ENCODE measurements at regions not wholly inside any gene's neighbourhood (a gene's known extent, or its start where the extent isn't known, plus 50 kb on each side); places are given as distances from the start of the nearest gene placed in this dataset.

DNA sequence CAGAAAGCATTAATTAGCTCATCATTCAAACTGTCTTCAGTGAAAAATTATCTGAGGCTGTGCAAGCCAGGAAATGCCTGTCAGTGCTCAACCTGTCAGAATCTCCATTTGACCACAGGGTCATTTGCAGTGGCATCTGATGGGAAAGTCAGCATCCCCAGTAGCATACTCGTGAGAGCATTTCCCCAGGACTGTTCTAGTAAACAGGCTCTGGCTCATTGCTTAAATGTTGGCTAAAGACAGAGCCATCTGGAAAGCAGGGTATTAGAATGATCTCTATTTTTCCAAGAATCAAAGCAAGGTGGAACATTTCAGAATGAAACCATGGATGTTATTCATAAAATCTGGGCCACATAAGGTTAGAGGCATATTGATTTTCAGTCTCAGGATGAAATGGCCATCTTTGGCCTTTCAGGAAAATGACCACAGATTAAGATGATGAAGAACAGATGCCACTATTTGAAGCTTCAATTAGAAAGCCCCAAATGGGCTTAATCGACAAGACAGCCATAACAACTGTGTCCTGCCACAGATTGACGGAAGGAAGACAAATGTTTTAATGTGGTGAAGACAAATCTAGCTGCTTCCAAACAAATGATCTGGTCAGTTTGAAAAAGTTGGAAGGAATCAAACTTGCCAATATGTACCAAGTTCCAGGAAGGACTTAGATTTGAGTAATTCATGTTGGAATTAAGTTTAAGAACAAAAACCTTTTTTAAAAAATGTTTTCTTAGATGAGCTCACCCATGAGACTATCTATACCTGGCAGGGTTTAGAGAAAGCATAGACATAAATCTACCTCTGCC, 94.0 kb upstream of the FAR2 start:
- no peak for DNase-seq

DNA sequence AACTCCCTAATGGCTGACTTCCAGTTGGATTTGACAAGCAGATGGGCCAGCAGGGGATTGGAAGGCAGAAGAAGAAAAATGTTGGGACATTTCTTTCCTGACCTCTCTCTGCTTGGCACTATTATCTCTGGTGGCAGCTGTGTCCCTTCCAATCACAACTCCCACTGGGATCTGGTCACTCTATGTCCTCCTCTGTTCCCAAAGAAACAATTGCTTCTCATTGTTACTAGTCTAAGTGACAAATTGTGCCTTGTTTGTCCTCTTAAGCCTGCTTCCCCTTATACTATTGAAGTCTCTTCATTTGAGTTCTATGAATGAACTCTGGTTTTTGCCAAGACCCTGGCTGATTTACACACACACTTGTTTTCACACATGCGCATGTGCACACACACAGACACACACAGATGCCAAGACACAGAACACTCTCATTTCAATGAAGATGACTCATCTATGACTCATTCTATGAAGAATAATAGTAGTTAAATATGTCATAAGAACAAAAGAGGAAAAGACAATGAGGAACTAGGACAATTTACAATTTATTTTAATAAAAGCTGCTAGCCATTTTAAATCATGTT, 83.0 kb upstream of the FAR2 start:
- no peak for DNase-seq

- DNase-seq, result no peak
Measured at GRCh38 chr12:29067430-29067829, 81.6 kb upstream of the FAR2 start.

GRCh38 chr12:29070309-29070708, 78.8 kb upstream of the FAR2 start:
- no peak for DNase-seq

DNA sequence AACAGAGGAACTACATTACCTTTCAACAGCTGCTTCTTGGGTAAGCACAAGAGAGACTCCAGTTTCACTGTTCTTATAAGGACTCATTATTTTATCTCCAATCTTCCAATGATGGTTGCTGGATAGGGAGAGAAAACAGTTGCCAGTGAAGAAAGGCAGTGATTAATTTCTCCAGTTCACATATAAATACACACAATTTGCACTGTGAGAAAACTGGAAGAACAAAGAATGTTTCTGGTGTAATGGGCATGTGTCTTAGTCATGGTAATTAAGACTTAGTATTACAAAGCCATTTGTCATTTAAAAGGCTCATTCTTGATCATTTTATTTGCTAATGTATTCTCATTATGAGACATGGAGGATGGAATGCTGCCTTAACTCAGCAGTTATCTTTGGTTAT, 78.0 kb upstream of the FAR2 start:
- no peak for DNase-seq

- DNase-seq, result no peak
Measured at GRCh38 chr12:29072631-29073030, 76.4 kb upstream of the FAR2 start.

DNA sequence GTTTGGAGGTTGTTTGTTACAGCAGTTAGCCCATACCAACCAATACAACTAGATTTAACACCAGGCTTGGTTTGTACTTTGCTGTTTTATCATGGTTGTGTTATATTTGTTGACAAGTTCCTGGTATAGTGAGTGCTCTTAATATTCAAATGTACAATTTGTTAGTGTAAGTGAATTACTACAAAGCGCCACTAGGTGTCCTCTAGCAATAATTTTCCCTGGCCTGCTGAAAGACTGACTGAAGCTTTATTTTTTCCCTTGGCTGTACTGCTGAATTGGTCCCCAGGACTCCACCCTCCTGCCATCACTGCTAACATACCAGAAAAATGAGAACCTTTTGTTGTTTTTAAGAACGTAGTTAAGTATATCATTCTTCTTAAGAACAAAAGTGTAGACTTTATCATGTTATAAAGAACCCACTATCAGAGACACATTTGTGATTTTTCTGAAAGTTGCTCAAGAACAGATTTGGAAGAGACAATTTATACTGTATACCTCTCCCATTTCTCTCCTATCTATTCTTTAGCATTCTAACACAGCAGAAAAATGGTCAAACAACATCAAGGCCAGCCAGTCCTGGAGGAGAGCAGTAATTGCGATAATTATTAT, 75.3 kb upstream of the FAR2 start:
- peak; percentile 55 for DNase-seq

- DNase-seq, result no peak
Measured at GRCh38 chr12:29081101-29081500, 68.0 kb upstream of the FAR2 start.

DNA sequence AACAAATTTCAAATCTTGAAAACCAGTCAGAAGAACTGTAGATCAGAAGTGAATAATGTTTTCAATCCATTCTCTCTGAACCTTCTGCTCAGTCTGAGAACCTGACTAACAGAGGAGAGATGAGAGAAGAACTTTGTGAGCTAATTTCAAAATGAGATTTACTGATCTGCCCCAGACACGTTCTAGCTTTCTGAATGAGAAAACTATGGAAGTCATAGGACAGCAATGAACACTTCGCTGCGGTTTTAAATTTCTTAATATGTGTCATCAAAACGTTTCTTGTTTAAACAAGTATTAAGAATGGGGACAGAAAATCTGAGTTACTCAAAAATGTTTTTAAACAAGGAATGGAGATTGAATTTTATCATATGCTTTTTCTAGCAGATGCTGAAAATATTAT, 66.6 kb upstream of the FAR2 start:
- DNase-seq, result no peak

DNA sequence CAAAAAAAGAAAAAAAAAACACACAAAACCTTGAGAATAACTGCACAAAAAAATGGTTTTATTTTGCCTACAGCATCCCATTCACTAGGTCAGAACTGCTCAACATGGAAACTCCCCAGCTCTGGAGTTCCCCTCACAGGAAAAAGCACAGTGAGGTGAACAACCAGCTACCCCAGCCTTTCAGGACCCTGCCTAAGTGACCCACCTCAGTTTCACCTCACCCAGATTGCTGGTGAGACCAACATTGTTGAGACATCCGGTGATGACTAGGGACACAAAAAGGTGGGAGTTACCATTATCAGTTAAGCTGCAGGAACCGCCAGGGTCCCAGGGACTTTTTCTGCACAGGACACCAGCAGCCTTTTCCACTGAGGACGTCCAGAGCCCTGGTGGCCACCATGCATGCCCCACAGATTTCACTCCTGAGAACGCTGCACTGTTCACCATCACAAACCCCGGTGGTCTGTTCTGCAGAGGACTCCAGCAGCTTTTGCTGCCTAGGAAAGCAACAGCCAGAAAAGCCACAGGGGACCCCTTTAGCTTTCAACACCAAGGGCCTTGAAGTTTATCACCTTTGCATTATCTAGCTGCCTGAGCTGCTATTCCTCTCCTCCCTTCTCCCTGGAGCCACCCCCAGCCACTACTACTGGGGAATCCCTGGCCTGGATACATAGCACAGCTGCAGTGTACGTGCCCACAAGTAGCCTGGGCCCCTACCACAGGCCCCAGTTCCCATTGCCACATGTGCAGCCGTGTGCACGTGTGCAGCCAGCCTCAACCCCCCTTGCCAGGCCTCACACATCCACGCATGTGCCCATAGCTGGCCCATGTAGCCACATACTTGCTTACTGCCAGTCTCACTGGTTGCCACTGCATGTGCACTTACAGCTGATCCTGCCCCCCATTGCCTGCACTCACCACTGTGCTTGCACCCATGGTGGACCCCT, 62.5 kb upstream of the FAR2 start:
- no peak for DNase-seq

- peak; percentile 31 for DNase-seq
Measured at GRCh38 chr12:29088611-29089219, 60.4 kb upstream of the FAR2 start.

All from CD4-positive, alpha-beta T cell treated with Interleukin-10 for 1 hour (primary cell).